IPS-11a (cell line): ENCODE measurements at regions not wholly inside any gene's neighbourhood (a gene's known extent, or its start where the extent isn't known, plus 50 kb on each side); places are given as distances from the start of the nearest gene placed in this dataset.
A peak's percentile ranks its signal among the peaks of the same experiment; 100 is the strongest.
"Not testable (repeated sequence)": the region's sequence is repeated elsewhere in the genome, so short reads cannot be mapped to it uniquely, and the experiment has no call there.

ENCODE experiments used
- H3K4me3 ChIP-seq: one replicate; pipeline ENCODE4 v1.5.1; 2013; ENCODE audit warnings: low read depth, low read length, control low read depth

GRCh38 chr20:12112665-12113064 lies 195.0 kb downstream of the BTBD3 start:
- no peak overlapping the region for H3K4me3 ChIP-seq

GRCh38 chr20:12113075-12113467 lies 195.4 kb downstream of the BTBD3 start:
- H3K4me3 ChIP-seq, result no peak overlapping the region

- H3K4me3 ChIP-seq, result no peak overlapping the region
Measured at GRCh38 chr20:12113468-12114371, 196.0 kb downstream of the BTBD3 start.

GRCh38 chr20:12129114-12129513 lies 211.4 kb downstream of the BTBD3 start:
- peak overlapping the region; percentile 17 for H3K4me3 ChIP-seq

- H3K4me3 ChIP-seq, result peak overlapping the region; percentile 17
Measured at GRCh38 chr20:12129532-12129931, 211.8 kb downstream of the BTBD3 start.

- H3K4me3 ChIP-seq, result no peak overlapping the region
Measured at GRCh38 chr20:12130781-12131180, 213.1 kb downstream of the BTBD3 start.

- no peak overlapping the region for H3K4me3 ChIP-seq
Measured at GRCh38 chr20:12133553-12133952, 215.9 kb downstream of the BTBD3 start.

GRCh38 chr20:12145951-12146350 lies 228.3 kb downstream of the BTBD3 start:
- not testable (repeated sequence) for H3K4me3 ChIP-seq

GRCh38 chr20:12152996-12153395 lies 235.3 kb downstream of the BTBD3 start:
- H3K4me3 ChIP-seq, result no peak overlapping the region

GRCh38 chr20:12153628-12154027 lies 235.9 kb downstream of the BTBD3 start:
- no peak overlapping the region for H3K4me3 ChIP-seq

- no peak overlapping the region for H3K4me3 ChIP-seq
Measured at GRCh38 chr20:12156252-12156651, 238.6 kb downstream of the BTBD3 start.

GRCh38 chr20:12159261-12159660 lies 241.6 kb downstream of the BTBD3 start:
- H3K4me3 ChIP-seq, result no peak overlapping the region

GRCh38 chr20:12161734-12162133 lies 244.0 kb downstream of the BTBD3 start:
- H3K4me3 ChIP-seq, result no peak overlapping the region

- no peak overlapping the region for H3K4me3 ChIP-seq
Measured at GRCh38 chr20:12166053-12166717, 248.5 kb downstream of the BTBD3 start.

GRCh38 chr20:12170406-12170805 lies 252.7 kb downstream of the BTBD3 start:
- no peak overlapping the region for H3K4me3 ChIP-seq

- no peak overlapping the region for H3K4me3 ChIP-seq
Measured at GRCh38 chr20:12171923-12172524, 254.3 kb downstream of the BTBD3 start.

GRCh38 chr20:12173347-12174012 lies 255.8 kb downstream of the BTBD3 start:
- no peak overlapping the region for H3K4me3 ChIP-seq

GRCh38 chr20:12175538-12175937 lies 257.8 kb downstream of the BTBD3 start:
- no peak overlapping the region for H3K4me3 ChIP-seq

- H3K4me3 ChIP-seq, result no peak overlapping the region
Measured at GRCh38 chr20:12177657-12178293, 260.1 kb downstream of the BTBD3 start.

GRCh38 chr20:12179692-12180091 lies 262.0 kb downstream of the BTBD3 start:
- H3K4me3 ChIP-seq, result no peak overlapping the region
